GM21515 (cell line): ENCODE measurements at regions not wholly inside any gene's neighbourhood (a gene's known extent, or its start where the extent isn't known, plus 50 kb on each side); places are given as distances from the start of the nearest gene placed in this dataset.

Source experiments
- ATAC-seq: cut with Tn5 transposase; IDR thresholded peaks from one replicate; pipeline ENCODE4 v1.9.1; 2021; ENCODE audit not compliant: unreplicated experiment

- ATAC-seq: no peak
These were observed 712.1 kb downstream of the KCTD16 start for GRCh38 chr5:144882739-144883283.

DNA sequence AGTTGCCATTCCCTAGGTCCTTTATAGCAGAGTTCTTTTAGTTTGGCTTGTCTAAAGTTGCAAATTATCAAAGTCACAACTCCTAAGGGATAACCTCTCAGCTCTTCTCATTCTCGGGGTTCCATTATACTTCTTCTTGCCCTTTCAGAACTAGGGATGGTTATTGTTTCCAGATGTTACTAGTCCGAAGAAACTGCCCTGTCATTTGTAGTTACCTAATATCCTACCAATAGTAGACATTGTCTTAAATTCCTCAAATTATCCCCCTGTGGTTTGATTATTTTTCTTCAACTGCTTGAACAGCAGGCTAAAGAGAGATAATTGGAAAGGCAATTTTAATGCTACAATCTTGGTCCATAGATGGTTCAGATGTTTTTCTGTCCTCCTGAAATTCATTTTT is 709.8 kb downstream of the KCTD16 start:
- no peak for ATAC-seq

DNA sequence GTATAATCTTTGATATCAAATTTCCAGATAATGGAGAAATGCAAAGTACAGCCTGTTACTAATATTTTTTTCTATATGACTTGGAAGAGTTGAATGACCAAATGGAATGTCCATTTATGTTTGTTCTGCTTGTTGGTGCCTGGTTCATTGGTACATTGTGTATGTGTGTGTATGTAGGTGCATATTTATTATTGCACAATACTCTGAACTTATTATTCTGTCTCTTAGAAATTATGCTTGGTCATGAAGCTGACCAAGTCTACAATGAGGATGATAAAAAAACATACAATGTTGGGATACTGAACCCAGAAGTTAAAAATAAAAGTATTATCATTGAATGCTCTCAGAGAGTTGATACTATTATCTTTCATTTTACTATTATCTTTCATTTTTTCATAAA is 706.3 kb downstream of the KCTD16 start:
- ATAC-seq: no peak

- no peak for ATAC-seq
These were observed 702.4 kb downstream of the KCTD16 start for GRCh38 chr5:144873076-144873475.

- no peak for ATAC-seq
These were observed 693.4 kb downstream of the KCTD16 start for GRCh38 chr5:144864118-144864517.

- no peak for ATAC-seq
These were observed 686.8 kb downstream of the KCTD16 start for GRCh38 chr5:144857454-144857853.

GRCh38 chr5:144844086-144844485 is 673.4 kb downstream of the KCTD16 start:
- no peak for ATAC-seq

DNA sequence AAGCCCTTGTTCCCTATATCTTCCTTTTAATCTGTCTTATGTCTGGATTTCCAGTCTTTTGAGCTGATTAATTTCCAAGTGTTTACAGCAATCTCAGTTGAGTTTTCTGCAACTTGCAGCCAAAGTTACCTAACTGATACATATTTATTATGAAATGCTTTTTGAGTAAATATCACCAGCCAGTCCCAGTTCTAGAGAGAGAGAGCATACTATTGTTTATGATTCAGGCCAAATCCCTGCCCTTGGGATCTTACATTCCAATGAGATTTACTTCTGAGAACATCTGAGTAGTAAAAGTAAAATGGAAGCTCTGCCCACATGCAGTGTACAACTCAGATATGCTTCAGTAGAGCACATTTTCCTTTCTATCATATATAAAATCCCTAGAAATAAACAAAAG is 661.7 kb downstream of the KCTD16 start:
- ATAC-seq: no peak

DNA sequence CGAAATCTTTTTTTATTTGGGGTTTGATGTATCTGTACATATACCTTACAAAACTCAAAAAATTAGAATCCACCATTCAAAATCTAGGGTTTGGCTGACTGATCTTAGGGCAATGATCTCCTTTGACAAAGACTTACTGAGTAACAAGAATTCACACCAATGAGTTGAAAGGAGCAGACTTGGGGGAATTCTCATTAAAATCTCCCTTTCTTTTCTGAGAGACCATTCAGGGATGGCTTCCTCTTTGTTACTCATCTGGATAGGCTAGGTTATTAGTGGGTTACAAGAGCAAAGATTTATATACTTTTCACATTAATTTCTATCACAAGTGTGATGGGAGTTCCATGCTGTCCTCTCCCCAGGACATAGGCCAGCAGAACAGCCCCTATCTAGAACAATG is 661.0 kb downstream of the KCTD16 start:
- no peak for ATAC-seq

GRCh38 chr5:144822503-144822902 is 651.8 kb downstream of the KCTD16 start:
- no peak for ATAC-seq

GRCh38 chr5:144820278-144820677 is 649.6 kb downstream of the KCTD16 start:
- no peak for ATAC-seq

DNA sequence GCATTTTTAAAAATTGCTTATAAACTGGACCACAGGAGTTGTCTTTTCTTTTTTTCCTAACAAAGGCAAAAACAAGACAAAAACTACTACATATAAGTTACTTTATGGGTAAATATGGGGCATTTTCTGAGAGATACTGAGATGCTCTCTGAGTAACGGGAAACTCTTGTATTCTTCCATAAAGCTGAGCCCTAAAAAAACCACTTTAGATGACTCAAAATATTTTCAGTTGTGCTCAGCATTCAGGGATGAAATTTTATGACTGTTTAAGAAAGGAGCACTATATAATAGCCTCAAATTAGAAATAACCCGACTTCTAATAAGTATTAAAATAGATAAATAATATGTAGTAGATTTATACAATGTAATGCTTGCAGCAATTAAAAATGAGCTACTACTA is 644.5 kb downstream of the KCTD16 start:
- no peak for ATAC-seq

DNA sequence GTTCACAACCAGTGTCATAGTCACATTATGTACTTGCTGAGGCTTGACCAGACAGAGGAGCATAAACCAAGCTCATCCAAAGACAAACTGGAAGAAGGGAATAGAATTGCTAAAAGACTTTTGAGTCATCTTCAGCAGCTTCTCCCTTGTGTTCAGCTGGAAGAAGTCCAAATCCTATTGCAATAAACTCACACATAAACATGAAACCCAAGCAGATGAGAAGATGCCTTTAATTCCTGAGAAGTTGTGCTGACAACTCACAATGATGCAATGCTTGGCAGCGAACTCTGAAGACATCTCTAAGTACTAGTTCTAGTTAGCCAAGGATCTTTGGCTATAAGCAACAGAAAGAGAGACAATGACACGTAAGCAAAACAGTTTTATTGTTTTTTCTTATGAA is 642.1 kb downstream of the KCTD16 start:
- no peak for ATAC-seq

DNA sequence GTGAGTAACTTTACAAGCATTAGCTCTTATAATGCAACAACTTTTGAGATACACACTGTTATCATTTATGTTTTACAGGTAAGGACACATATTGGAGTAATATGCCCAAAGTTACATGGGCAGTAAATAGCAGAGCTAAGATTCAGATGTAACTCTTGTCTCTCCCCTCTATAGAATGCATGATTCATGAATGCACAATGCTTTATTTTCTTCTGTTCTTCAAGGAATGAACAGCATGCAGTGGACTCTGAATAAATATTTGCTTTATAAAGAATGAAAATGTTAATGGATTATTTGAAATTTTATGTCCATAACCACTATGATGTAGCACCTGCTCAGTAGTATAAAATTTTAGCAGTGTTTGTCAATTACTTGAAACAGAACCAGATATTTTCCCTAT is 629.5 kb downstream of the KCTD16 start:
- no peak for ATAC-seq

DNA sequence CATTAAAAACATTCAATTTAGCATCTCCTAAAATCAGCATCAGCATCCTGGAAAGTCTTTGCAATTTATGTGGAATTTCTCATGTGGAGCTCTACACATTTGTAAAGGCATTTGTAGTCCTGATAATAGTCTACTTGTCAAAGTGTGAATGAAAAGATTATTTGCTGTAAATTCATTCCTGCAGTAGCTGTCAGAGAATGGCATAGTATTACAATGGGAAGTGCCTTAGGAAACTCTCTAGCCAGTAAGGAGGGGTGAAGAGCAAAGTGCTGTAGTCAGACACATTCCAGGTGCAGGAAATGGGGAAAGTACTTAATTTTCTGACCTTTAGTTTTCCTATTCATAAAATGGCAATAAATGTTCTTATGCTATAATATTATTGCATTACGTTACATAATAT is 627.9 kb downstream of the KCTD16 start:
- ATAC-seq: no peak

- ATAC-seq: no peak
These were observed 624.2 kb downstream of the KCTD16 start for GRCh38 chr5:144794922-144795321.

GRCh38 chr5:144788556-144788955 is 617.9 kb downstream of the KCTD16 start:
- ATAC-seq: no peak

DNA sequence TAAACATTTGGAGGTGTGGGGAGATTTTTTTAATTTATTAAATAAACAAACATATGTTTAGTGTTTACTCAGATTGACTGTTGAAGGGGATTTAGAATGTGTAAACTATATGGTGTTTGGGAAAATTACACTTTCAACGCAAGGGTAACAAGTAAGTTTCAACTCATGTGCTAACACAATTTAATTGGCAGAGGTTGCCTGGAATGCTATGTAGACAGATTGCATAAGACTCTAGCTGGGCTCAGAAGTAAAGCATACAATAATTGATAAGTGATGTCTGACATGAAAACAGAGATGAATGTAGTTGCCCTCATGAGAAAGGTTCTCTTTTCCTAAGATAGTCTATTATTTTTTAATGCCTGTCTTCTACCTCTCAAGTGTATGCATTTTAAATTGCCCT is 617.4 kb downstream of the KCTD16 start:
- no peak for ATAC-seq

DNA sequence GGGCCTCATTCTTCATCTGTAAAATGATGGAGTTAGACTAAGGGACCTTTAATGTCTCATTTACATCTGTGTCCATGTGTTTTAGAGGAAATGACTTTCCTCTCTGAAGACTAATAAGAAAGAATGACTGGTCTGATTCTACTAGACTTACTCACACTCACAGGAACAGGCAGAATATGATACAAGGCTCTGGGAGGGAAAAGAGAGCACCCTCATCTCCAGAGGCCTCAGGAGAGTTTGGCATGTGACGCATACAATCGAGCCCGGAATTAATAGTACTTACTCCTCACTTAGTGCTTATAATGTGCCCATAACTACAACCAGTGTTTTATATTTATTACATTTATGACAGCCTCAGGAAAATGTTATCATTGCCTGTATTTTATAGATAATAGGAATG is 608.7 kb downstream of the KCTD16 start:
- no peak for ATAC-seq

DNA sequence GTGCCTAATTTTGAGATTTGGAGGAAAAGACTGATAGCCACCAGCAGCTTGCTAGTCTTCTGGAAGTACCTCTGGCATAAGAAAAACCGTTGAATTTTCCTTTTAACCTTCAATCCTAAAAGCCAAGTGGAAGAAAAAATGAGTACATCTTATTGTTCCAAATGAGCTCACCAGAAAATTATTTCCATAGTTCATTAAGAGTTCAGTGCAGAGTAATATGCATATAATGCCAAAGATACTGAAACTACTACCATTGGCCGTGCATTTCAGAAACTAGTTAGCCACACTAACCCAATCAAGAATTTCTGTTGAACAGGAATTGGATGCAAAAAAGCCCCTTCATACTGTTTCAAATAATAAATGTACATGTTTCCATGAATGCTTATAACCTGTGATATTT is 607.9 kb downstream of the KCTD16 start:
- no peak for ATAC-seq

- no peak for ATAC-seq
These were observed 603.5 kb downstream of the KCTD16 start for GRCh38 chr5:144774197-144774596.

- ATAC-seq: no peak
These were observed 603.0 kb downstream of the KCTD16 start for GRCh38 chr5:144773628-144774027.

- no peak for ATAC-seq
These were observed 601.1 kb downstream of the KCTD16 start for GRCh38 chr5:144771802-144772201.

DNA sequence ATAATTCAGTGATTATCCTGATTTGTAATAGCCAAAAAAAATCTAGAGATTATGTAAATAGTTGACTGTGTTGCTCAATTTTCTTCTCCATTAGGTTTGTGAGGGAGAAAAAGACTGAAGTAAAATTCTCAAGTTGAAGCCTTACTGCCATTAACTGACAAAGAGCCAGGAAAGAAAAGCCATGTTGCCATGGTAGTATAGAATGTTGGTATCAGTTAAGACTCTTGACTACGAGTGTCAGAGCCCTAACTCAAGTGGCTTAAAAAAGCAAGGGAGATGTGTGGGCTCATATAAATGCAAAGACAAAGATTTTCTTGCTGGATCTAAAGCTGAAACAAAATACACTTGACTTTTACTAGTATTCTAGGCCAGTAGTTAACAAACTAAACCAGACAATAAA is 571.7 kb downstream of the KCTD16 start:
- no peak for ATAC-seq
